A673 (cell line): ENCODE measurements at regions not wholly inside any gene's neighbourhood (a gene's known extent, or its start where the extent isn't known, plus 50 kb on each side); places are given as distances from the start of the nearest gene placed in this dataset.

Experiments
- BruUV-seq: library from RNA; stranded (reverse); fragments of 400-500 nt; replicated peaks from 2 replicates; lab custom pipeline; 2021; lab: Mats Ljungman, UMichigan
- CTCF ChIA-PET: fragments of 300-600 bp; sonication (Branson Sonifier 250); formaldehyde crosslinking; loops from one replicate; lab custom pipeline; 2022; ENCODE audit warnings: antibody characterized with exemption; lab: Charles Lee
- POLR2A ChIA-PET: fragments of 300-600 bp; sonication (Branson Sonifier 250); formaldehyde crosslinking; loops from one replicate; lab custom pipeline; 2022; ENCODE audit warnings: antibody characterized with exemption; ENCODE audit not compliant: low non-redundant PET; lab: Charles Lee
- DNase-seq: peaks from one replicate; pipeline ENCODE4 v3.0.0-alpha.2; 2015; ENCODE audit warnings: low spot score
- H3K27ac ChIP-seq: fragments of 200-600 bp; sonication (generic); 2 replicates; pipeline ENCODE4 v1.5.1; 2016; ENCODE audit warnings: mixed run types, low read depth, mild to moderate bottlenecking, mixed read lengths, antibody characterized with exemption, low read length; ENCODE audit not compliant: poor library complexity, severe bottlenecking
- H3K27me3 ChIP-seq: fragments of 200-600 bp; sonication (generic); replicated peaks from 2 replicates; pipeline ENCODE4 v1.6.1; 2017; ENCODE audit warnings: mixed run types, low read depth, mild to moderate bottlenecking, mixed read lengths, antibody characterized with exemption, low read length; ENCODE audit not compliant: insufficient read depth, poor library complexity
- H3K36me3 ChIP-seq: fragments of 200-600 bp; sonication (generic); 2 replicates; pipeline ENCODE4 v1.6.1; 2016; ENCODE audit warnings: mixed run types, mild to moderate bottlenecking, mixed read lengths, antibody characterized with exemption, low read length; ENCODE audit not compliant: insufficient read depth, poor library complexity, severe bottlenecking
- H3K4me1 ChIP-seq: fragments of 200-600 bp; sonication (generic); 2 replicates; pipeline ENCODE4 v1.6.1; 2017; ENCODE audit warnings: mixed run types, mild to moderate bottlenecking, mixed read lengths, antibody characterized with exemption, low read length; ENCODE audit not compliant: insufficient read depth, poor library complexity, severe bottlenecking
- H3K4me3 ChIP-seq: fragments of 200-600 bp; sonication (generic); 2 replicates; pipeline ENCODE4 v1.5.1; 2016; ENCODE audit warnings: low read depth, mixed run types, mild to moderate bottlenecking, mixed read lengths, low read length; ENCODE audit not compliant: poor library complexity, severe bottlenecking
- H3K9me3 ChIP-seq: fragments of 200-600 bp; sonication (generic); 2 replicates; pipeline ENCODE4 v1.6.1; 2016; ENCODE audit warnings: mixed run types, low read depth, mild to moderate bottlenecking, mixed read lengths, antibody characterized with exemption, low read length; ENCODE audit not compliant: poor library complexity, severe bottlenecking
- CTCF ChIP-seq: fragments of 300-800, 200-600 bp; sonication (generic); conservative IDR thresholded peaks from 2 replicates; pipeline ENCODE4 v1.5.1; 2017; ENCODE audit warnings: low read depth, mild to moderate bottlenecking, antibody characterized with exemption, low read length, moderate library complexity, mixed read lengths
- EZH2 ChIP-seq: fragments of 200-600 bp; sonication (generic); IDR thresholded peaks from 2 replicates; pipeline ENCODE4 v1.6.1; 2017; ENCODE audit warnings: borderline replicate concordance, low read depth, mild to moderate bottlenecking, mixed read lengths, antibody characterized with exemption, low read length; ENCODE audit not compliant: poor library complexity, severe bottlenecking
- intact Hi-C: fragments of 100-400 bp; cut with micrococcal nuclease; formaldehyde crosslinking; loops from one replicate; pipeline ENCODE4 v1.10.0; 2022; ENCODE audit not compliant: unreplicated experiment

GRCh38 chr21:40947713-40948112 lies 100.8 kb upstream of the DSCAM start:
- H3K36me3 ChIP-seq, result no peaks in the 10 kb centered on the region
- DNase-seq, result no peak
- intact Hi-C loops, result no loop called here
- BruUV-seq, result no TSS peak
- no peaks in the 10 kb centered on the region for H3K27me3 ChIP-seq
- H3K9me3 ChIP-seq, result peaks cover 25% of the 10 kb centered on the region
- TF ChIP-seq CTCF (no peak), EZH2 (no peak)
- H3K4me1 ChIP-seq, result no peaks in the 10 kb centered on the region
- H3K4me3 ChIP-seq, result no peak overlapping the region
- H3K27ac ChIP-seq, result no peak overlapping the region
- POLR2A ChIA-PET, result no interaction called here
- CTCF ChIA-PET, result no interaction called here

- Histone ChIP-seq H3K36me3 (no peaks in the 10 kb centered on the region), H3K27me3 (no peaks in the 10 kb centered on the region), H3K4me1 (no peaks in the 10 kb centered on the region), H3K4me3 (no peak overlapping the region), H3K9me3 (peaks cover 12% of the 10 kb centered on the region), H3K27ac (no peak overlapping the region)
- BruUV-seq, result no TSS peak
- CTCF ChIA-PET, result no interaction called here
- intact Hi-C loops, result no loop called here
- no peak for DNase-seq
- POLR2A ChIA-PET, result interaction anchor here (0.6 kb wide), 1 partner anchor 819 kb away, joined by 4 read pairs; no protein-coding TSS in a partner anchor
- TF ChIP-seq EZH2 (no peak), CTCF (no peak)
These were observed 104.0 kb upstream of the DSCAM start for GRCh38 chr21:40950970-40951369.

- no peaks in the 10 kb centered on the region for H3K36me3 ChIP-seq
- BruUV-seq, result no TSS peak
- DNase-seq, result no peak
- H3K4me3 ChIP-seq, result no peak overlapping the region
- CTCF ChIA-PET, result no interaction called here
- no peaks in the 10 kb centered on the region for H3K4me1 ChIP-seq
- intact Hi-C loops, result no loop called here
- no peak for TF ChIP-seq CTCF
- TF ChIP-seq EZH2, result no peak
- H3K27me3 ChIP-seq, result no peaks in the 10 kb centered on the region
- peaks cover 12% of the 10 kb centered on the region for H3K9me3 ChIP-seq
- POLR2A ChIA-PET, result no interaction called here
- H3K27ac ChIP-seq, result no peak overlapping the region
These were observed 105.8 kb upstream of the DSCAM start for GRCh38 chr21:40952551-40953323.
